GM12878 (cell line): ENCODE measurements at regions not wholly inside any gene's neighbourhood (a gene's known extent, or its start where the extent isn't known, plus 50 kb on each side); places are given as distances from the start of the nearest gene placed in this dataset.

ENCODE experiments used
- ATAC-seq: fragments of 200-7000 bp; cut with Tn5 transposase; 3 replicates; pipeline ENCODE4 v1.9.1; 2020; ENCODE audit warnings: mild to moderate bottlenecking, moderate library complexity
- BruUV-seq: library from RNA; stranded (reverse); fragments of 400-500 nt; replicated peaks from 2 replicates; lab custom pipeline; 2021; lab: Mats Ljungman, UMichigan
- CTCF ChIA-PET: fragments of 300-600 bp; sonication (Branson Sonifier 250); formaldehyde crosslinking; extraction: SDS; loops from one replicate; lab custom pipeline; 2021; ENCODE audit warnings: inconsistent platforms; lab: Yijun Ruan, JAX
- POLR2A ChIA-PET: fragments of 350-600 bp; formaldehyde crosslinking; extraction: SDS; loops from one replicate; lab custom pipeline; 2021; ENCODE audit warnings: inconsistent platforms; lab: Charles Lee
- RAD21 ChIA-PET: fragments of 300-600 bp; sonication (Branson Sonifier 250); formaldehyde crosslinking; loops from one replicate; lab custom pipeline; 2023; ENCODE audit warnings: antibody characterized with exemption; ENCODE audit not compliant: unreplicated experiment; lab: Charles Lee
- SMC1A ChIA-PET: fragments of 300-600 bp; sonication (Branson Sonifier 250); formaldehyde crosslinking; loops from one replicate; lab custom pipeline; 2023; ENCODE audit not compliant: unreplicated experiment, uncharacterized antibody; lab: Charles Lee
- DNase-seq: peaks from one replicate; pipeline ENCODE4 v3.0.0-alpha.2; 2011; ENCODE audit warnings: low read depth, low spot score
- FAIRE-seq: peaks from 3 replicates; lab custom pipeline; 2011; peaks lifted over from hg19 to GRCh38; lab: Jason Lieb, UNC
- H2AFZ ChIP-seq: 2 replicates; pipeline ENCODE4 v1.6.0; 2011; ENCODE audit warnings: low read depth, low read length, control low read depth; ENCODE audit not compliant: control insufficient read depth
- H3K27ac ChIP-seq: 2 replicates; pipeline ENCODE4 v1.5.1; 2011; ENCODE audit warnings: control low read depth; ENCODE audit not compliant: control insufficient read depth, insufficient read depth
- H3K27me3 ChIP-seq, 2 experiments: replicated peaks in 1 of 2; 2 replicates each; pipeline versions ENCODE4 v1.6.0 to v1.6.1; 2011; ENCODE audit warnings: low read length in 1 of 2; ENCODE audit not compliant: control insufficient read depth in 2 of 2, insufficient read depth in 2 of 2
- H3K36me3 ChIP-seq, 2 experiments: 2 replicates each; pipeline ENCODE4 v1.5.1; 2011; ENCODE audit warnings: low read length in 1 of 2; ENCODE audit not compliant: control insufficient read depth in 2 of 2, insufficient read depth in 2 of 2
- H3K4me1 ChIP-seq: 2 replicates; pipeline ENCODE4 v1.6.1; 2011; ENCODE audit warnings: mild to moderate bottlenecking, low read length, moderate library complexity, mixed read lengths; ENCODE audit not compliant: control insufficient read depth, insufficient read depth
- H3K4me2 ChIP-seq: 2 replicates; pipeline ENCODE4 v1.6.0; 2011; ENCODE audit warnings: control low read depth; ENCODE audit not compliant: control insufficient read depth, insufficient read depth
- H3K4me3 ChIP-seq: fragments of 200-600 bp; sonication (generic); 2 replicates; pipeline ENCODE4 v1.5.1; 2016
- H3K79me2 ChIP-seq: 2 replicates; pipeline ENCODE4 v1.6.0; 2011; ENCODE audit warnings: low read length; ENCODE audit not compliant: control insufficient read depth, insufficient read depth
- H3K9ac ChIP-seq: 2 replicates; pipeline ENCODE4 v1.8.0; 2011; ENCODE audit warnings: low read length, control low read depth, mixed read lengths; ENCODE audit not compliant: control insufficient read depth, insufficient read depth
- H3K9me3 ChIP-seq: replicated peaks from 3 replicates; pipeline ENCODE4 v1.5.1; 2011; ENCODE audit warnings: mild to moderate bottlenecking, low read length; ENCODE audit not compliant: control insufficient read depth, insufficient read depth
- H4K20me1 ChIP-seq: 2 replicates; pipeline ENCODE4 v1.6.0; 2011; ENCODE audit not compliant: control insufficient read depth, insufficient read depth
- CREM ChIP-seq: IDR thresholded peaks from 2 replicates; pipeline ENCODE4 v1.6.1; 2014; ENCODE audit warnings: antibody characterized with exemption, low read depth
- EED ChIP-seq: sonication (generic); IDR thresholded peaks from 2 replicates; pipeline ENCODE4 v1.6.1; 2016; ENCODE audit warnings: antibody characterized with exemption, low read depth
- IKZF1 ChIP-seq: fragments of 450-650 bp; conservative IDR thresholded peaks from 2 replicates; pipeline ENCODE4 v1.6.1; 2017; ENCODE audit warnings: antibody characterized with exemption, mild to moderate bottlenecking
- KAT2A ChIP-seq: conservative IDR thresholded peaks from 2 replicates; pipeline ENCODE4 v1.6.1; 2011; ENCODE audit warnings: low read depth, low read length; ENCODE audit not compliant: control insufficient read depth
- KDM1A ChIP-seq: fragments of 200-600 bp; sonication (generic); IDR thresholded peaks from 2 replicates; pipeline ENCODE4 v1.6.1; 2016; ENCODE audit warnings: borderline replicate concordance
- MYB ChIP-seq: fragments of 150-350 bp; IDR thresholded peaks from 2 replicates; pipeline ENCODE4 v1.6.1; 2014; ENCODE audit warnings: mild to moderate bottlenecking, low read depth, low read length, borderline replicate concordance
- SRF ChIP-seq, 2 experiments: IDR thresholded peaks; 2 replicates each; pipeline ENCODE4 v1.6.1; 2011; ENCODE audit warnings: low read depth in 2 of 2, low read length in 2 of 2, mild to moderate bottlenecking in 1 of 2, moderate library complexity in 1 of 2
- WRNIP1 ChIP-seq: IDR thresholded peaks from 2 replicates; pipeline ENCODE4 v1.6.1; 2011; ENCODE audit warnings: low read depth, low read length, improper control_type of control experiment, borderline replicate concordance
- YY1 ChIP-seq: IDR thresholded peaks from 2 replicates; pipeline ENCODE4 v1.6.1; 2011; ENCODE audit warnings: low read depth, mild to moderate bottlenecking, low read length
- ZBED1 ChIP-seq: IDR thresholded peaks from 2 replicates; pipeline ENCODE4 v1.6.1; 2016; ENCODE audit warnings: borderline replicate concordance
- ZZZ3 ChIP-seq: IDR thresholded peaks from 2 replicates; pipeline ENCODE4 v1.6.1; 2011; ENCODE audit warnings: low read depth; ENCODE audit not compliant: control insufficient read depth, insufficient read length
- WGBS: methylation state at CpG from one replicate; pipeline ENCODE4 v1.1.6; 2016; ENCODE audit warnings: low lambda C conversion rate; ENCODE audit not compliant: insufficient replicate concordance, insufficient coverage; ENCODE audit errors: missing lambda C conversion rate; 5-methylcytosine and 5-hydroxymethylcytosine counted together
- in situ Hi-C: fragments of 300-500 bp; cut with MboI; formaldehyde crosslinking; loops from 9 replicates; pipeline ENCODE4 v1.14.3; 2018; ENCODE audit warnings: mixed read lengths
- intact Hi-C: fragments of 100-400 bp; cut with micrococcal nuclease; formaldehyde crosslinking; loops from one replicate; pipeline ENCODE4 v1.14.2; 2022; ENCODE audit not compliant: unreplicated experiment
- TF ChIP-seq, protein P1 (sequence below): fragments of 450-650 bp; IDR thresholded peaks from 2 replicates; pipeline ENCODE4 v1.6.1; 2017; ENCODE audit warnings: low read depth, mild to moderate bottlenecking, moderate library complexity
- TF ChIP-seq, protein P2 (sequence below): IDR thresholded peaks from 2 replicates; pipeline ENCODE4 v1.6.1; 2011; ENCODE audit warnings: low read depth, mild to moderate bottlenecking, low read length, moderate library complexity, borderline replicate concordance; ENCODE audit errors: extremely low read depth
- TF ChIP-seq, protein P3 (sequence below): IDR thresholded peaks from 2 replicates; pipeline ENCODE4 v1.6.1; 2012; ENCODE audit warnings: low read length, inconsistent platforms
- TF ChIP-seq, protein P4 (sequence below): fragments of 450-650 bp; IDR thresholded peaks from 2 replicates; pipeline ENCODE4 v1.6.1; 2016; ENCODE audit warnings: mild to moderate bottlenecking

GRCh38 chr6:94367316-94367715, 948.0 kb upstream of the EPHA7 start (continued):
- TF ChIP-seq, protein P1, sequence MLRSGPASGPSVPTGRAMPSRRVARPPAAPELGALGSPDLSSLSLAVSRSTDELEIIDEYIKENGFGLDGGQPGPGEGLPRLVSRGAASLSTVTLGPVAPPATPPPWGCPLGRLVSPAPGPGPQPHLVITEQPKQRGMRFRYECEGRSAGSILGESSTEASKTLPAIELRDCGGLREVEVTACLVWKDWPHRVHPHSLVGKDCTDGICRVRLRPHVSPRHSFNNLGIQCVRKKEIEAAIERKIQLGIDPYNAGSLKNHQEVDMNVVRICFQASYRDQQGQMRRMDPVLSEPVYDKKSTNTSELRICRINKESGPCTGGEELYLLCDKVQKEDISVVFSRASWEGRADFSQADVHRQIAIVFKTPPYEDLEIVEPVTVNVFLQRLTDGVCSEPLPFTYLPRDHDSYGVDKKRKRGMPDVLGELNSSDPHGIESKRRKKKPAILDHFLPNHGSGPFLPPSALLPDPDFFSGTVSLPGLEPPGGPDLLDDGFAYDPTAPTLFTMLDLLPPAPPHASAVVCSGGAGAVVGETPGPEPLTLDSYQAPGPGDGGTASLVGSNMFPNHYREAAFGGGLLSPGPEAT, result no peak
- TF ChIP-seq KDM1A (no peak), ZBED1 (no peak), WRNIP1 (no peak), YY1 (no peak), MYB (no peak), ZZZ3 (no peak)
- TF ChIP-seq, protein P2, sequence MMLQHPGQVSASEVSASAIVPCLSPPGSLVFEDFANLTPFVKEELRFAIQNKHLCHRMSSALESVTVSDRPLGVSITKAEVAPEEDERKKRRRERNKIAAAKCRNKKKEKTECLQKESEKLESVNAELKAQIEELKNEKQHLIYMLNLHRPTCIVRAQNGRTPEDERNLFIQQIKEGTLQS, result no peak
- TF ChIP-seq, all 136 proteins: peak for 0

DNA sequence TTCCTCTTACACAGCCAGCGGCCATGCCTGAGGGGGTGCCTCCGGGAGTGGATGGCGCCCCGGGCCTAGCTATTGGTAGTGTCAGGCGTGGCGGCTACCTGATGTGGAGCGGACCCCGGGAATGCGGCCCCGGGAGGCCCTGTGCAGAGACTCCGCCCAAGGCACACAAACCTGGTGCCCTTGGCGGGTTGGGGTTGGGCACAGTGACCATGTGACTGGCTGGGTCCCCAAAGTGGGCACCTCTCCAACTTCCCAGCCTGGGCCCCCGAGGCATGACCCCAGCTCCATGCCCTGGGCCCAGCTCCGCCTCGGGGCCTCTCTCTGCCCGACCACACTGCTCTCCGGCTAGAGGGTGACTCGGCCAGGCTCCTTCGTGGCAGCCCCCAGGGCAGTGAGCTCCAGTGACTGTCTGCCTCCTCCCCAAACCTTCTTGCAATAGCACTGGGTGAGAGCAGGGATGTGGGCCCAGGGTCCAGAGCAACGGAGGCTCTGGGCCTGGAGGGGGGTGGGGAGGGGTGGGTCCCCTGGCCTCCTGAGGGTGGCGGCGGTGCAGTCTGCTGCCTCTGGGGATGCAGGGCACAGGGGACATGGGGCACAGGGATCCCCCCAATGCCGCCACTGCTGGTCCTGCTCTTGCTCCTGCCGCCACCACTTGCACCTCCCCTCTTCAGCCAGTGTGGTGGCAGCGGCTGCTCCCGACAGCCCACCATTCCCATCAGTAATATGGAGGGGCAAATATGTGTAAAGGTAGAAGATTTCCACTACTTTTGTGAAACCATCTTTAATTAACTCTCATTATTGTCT, 942.9 kb upstream of the EPHA7 start:
- no peak overlapping the region for H3K4me3 ChIP-seq
- H4K20me1 ChIP-seq, result no peaks in the 10 kb centered on the region
- RAD21 ChIA-PET, result no interaction called here
- no peaks in the 10 kb centered on the region for H3K9me3 ChIP-seq
- no peak overlapping the region for H3K27ac ChIP-seq
- no peaks in the 10 kb centered on the region for H3K27me3 ChIP-seq
- in situ Hi-C loops (no loop called here), intact Hi-C loops (no loop called here)
- no peak overlapping the region for H2AFZ ChIP-seq
- H3K4me1 ChIP-seq, result no peaks in the 10 kb centered on the region
- no peak overlapping the region for H3K4me2 ChIP-seq
- ATAC-seq, result no peak
- H3K36me3 ChIP-seq, result no peaks in the 10 kb centered on the region
- WGBS, result 41% methylated on average over 23 of the region's 26 CpGs
- POLR2A ChIA-PET, result no interaction called here
- no peak for DNase-seq
- no peaks in the 10 kb centered on the region for H3K79me2 ChIP-seq
- no peak for FAIRE-seq
- BruUV-seq, result no TSS peak
- SMC1A ChIA-PET, result interaction anchor here (0.6 kb wide), 1 partner anchor 932 kb away, joined by 3 read pairs; no protein-coding TSS in a partner anchor
- H3K9ac ChIP-seq, result no peak overlapping the region
- CTCF ChIA-PET, result no interaction called here
- TF ChIP-seq IKZF1, result no peak
- TF ChIP-seq, protein P3, sequence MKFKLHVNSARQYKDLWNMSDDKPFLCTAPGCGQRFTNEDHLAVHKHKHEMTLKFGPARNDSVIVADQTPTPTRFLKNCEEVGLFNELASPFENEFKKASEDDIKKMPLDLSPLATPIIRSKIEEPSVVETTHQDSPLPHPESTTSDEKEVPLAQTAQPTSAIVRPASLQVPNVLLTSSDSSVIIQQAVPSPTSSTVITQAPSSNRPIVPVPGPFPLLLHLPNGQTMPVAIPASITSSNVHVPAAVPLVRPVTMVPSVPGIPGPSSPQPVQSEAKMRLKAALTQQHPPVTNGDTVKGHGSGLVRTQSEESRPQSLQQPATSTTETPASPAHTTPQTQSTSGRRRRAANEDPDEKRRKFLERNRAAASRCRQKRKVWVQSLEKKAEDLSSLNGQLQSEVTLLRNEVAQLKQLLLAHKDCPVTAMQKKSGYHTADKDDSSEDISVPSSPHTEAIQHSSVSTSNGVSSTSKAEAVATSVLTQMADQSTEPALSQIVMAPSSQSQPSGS, result no peak
- TF ChIP-seq, protein P4, sequence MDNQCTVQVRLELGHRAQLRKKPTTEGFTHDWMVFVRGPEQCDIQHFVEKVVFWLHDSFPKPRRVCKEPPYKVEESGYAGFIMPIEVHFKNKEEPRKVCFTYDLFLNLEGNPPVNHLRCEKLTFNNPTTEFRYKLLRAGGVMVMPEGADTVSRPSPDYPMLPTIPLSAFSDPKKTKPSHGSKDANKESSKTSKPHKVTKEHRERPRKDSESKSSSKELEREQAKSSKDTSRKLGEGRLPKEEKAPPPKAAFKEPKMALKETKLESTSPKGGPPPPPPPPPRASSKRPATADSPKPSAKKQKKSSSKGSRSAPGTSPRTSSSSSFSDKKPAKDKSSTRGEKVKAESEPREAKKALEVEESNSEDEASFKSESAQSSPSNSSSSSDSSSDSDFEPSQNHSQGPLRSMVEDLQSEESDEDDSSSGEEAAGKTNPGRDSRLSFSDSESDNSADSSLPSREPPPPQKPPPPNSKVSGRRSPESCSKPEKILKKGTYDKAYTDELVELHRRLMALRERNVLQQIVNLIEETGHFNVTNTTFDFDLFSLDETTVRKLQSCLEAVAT, result no peak
- TF ChIP-seq SRF (IDR thresholded peaks at IDR 0.05; ENCODE audit: low read depth in 2 of 2, low read length in 2 of 2), result no peak
- TF ChIP-seq CREM, result no peak
- TF ChIP-seq EED, result no peak
- no peak for TF ChIP-seq KAT2A
